Ammon's horn (tissue), 1 donor: ENCODE measurements at regions not wholly inside any gene's neighbourhood (a gene's known extent, or its start where the extent isn't known, plus 50 kb on each side); places are given as distances from the start of the nearest gene placed in this dataset.

Experiments used
- DNase-seq: peaks from one replicate; pipeline ENCODE4 v3.0.0-alpha.2; 2016; ENCODE audit warnings: low spot score

DNA sequence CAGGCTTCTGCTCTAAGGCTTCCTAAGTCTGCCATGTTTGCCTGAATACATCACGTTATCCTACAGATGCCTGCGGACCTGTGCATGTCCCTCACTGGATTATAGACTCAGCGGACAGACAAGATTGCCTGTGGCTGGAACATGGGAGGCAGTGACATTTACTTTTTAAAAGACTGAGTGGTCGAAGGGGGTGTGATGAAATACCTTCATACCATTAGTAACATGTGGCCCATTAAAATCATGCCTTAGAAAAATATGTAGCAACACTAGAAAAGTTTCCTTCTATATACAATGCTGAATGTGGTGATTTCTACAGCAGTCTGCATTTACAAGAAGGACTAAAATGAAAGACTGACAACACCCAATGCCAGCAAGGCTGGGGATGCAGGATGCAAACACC lies 154.4 kb downstream of the ASB1 start:
- DNase-seq = no peak

GRCh38 chr2:238582159-238582558 lies 155.4 kb downstream of the ASB1 start:
- DNase-seq = no peak

DNA sequence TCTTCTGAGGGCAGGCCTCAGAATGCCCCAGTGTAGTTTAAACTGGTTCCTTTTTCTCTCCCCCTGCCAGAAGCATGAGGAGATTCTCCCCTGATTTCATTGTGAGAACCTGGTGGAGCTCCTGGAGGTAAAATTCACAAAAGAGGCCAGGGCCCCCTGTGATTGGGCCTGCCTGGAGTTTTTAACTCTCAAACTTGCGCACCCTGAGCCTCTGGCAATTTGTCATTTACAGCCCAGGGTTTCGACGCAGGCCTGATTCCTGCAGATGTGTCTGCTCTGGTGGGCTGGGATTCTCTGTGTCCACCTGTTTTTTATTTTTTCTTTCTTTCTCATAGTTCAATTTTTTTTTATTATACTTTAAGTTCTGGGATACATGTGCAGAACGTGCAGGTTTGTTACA lies 157.9 kb downstream of the ASB1 start:
- DNase-seq = no peak

GRCh38 chr2:238585836-238586821 lies 159.4 kb downstream of the ASB1 start:
- DNase-seq = peak; percentile 74

GRCh38 chr2:238586931-238587775 lies 160.4 kb downstream of the ASB1 start:
- DNase-seq = no peak

GRCh38 chr2:238587776-238588660 lies 161.3 kb downstream of the ASB1 start:
- no peak for DNase-seq

DNA sequence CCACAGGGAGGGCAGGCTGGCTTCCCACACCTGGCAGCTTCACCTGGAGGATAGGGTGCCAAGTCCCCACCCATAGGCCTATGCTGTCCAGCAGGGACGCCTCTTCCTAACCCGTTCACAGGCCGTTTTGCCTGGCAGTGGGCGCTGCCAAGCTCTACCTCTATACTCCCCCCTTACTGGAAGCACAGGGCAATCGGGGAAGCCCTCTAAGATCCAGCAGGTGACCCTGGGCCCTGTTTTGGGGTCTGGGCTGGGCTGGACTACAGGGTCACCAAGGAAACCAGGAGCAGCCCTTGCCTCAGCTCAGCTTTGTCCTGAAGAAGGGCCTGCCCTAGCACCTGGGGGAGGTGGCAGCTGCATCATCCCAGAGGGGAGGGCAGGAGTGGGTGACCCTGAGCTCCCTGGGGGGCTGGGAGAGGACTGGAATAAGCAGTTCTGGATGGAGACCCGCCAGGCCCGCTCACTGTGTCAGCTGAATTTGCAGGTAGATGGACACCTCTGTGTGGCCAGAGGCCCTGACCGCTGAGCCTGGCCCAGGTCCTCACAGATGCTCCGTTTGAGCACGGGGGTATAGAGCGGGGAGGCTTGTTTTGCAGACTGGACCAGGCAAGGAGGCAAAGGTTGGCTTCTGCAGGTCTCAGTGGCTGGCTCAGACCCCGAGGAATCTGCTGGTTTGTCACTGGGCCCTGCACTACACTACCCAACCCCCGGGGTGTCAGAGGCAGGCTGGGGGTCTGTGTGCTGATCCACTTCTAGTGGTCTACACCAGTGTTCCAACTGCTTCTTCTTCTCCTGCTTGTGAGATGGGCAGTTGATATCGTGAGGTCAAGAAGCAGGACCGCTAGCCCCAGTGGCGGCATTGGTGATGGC lies 163.1 kb downstream of the ASB1 start:
- DNase-seq = no peak

- DNase-seq = no peak
Measured at GRCh38 chr2:238591732-238592131, 165.0 kb downstream of the ASB1 start.

GRCh38 chr2:238593236-238593635 lies 166.5 kb downstream of the ASB1 start:
- no peak for DNase-seq

GRCh38 chr2:238593678-238594077 lies 167.0 kb downstream of the ASB1 start:
- DNase-seq = no peak

GRCh38 chr2:238594796-238595749 lies 168.3 kb downstream of the ASB1 start:
- no peak for DNase-seq

DNA sequence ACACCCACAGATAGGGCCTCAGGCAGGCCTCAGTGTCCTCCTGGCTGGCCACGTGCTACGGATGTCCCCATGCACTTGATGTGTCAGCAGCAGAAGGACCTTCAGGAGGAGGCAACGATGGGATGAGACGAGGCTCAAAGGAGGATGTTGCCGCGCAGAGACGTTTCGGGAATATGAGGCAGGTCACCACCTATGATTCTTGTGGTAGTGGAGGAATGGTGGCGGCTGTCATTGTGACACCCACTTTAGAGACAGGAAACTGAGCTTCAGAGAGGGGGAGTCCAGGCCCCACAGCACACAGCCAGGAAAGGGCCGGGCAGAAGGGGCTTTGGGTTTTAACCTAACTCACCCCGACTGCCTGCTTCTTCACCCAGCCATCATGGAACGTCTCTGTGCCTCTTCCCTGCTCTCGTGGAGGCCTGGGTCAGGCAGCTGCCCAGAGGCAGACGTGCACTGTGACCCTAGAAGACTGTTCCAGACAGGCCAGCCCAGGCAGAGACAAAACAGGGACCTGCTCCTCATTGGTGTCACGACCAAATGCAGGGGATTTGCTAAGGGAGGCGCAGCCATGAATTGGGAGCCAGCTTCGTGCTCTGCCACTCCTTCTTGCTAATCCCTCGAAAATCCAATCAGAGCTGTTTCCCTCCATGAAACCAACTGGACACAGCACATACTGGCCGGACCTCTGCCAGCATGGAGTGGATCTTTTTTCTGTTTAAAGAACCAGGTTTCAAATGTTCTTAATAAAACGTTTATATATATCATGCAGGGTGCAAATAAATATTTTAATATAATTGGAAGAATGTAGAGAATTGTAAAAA lies 169.2 kb downstream of the ASB1 start:
- no peak for DNase-seq

DNA sequence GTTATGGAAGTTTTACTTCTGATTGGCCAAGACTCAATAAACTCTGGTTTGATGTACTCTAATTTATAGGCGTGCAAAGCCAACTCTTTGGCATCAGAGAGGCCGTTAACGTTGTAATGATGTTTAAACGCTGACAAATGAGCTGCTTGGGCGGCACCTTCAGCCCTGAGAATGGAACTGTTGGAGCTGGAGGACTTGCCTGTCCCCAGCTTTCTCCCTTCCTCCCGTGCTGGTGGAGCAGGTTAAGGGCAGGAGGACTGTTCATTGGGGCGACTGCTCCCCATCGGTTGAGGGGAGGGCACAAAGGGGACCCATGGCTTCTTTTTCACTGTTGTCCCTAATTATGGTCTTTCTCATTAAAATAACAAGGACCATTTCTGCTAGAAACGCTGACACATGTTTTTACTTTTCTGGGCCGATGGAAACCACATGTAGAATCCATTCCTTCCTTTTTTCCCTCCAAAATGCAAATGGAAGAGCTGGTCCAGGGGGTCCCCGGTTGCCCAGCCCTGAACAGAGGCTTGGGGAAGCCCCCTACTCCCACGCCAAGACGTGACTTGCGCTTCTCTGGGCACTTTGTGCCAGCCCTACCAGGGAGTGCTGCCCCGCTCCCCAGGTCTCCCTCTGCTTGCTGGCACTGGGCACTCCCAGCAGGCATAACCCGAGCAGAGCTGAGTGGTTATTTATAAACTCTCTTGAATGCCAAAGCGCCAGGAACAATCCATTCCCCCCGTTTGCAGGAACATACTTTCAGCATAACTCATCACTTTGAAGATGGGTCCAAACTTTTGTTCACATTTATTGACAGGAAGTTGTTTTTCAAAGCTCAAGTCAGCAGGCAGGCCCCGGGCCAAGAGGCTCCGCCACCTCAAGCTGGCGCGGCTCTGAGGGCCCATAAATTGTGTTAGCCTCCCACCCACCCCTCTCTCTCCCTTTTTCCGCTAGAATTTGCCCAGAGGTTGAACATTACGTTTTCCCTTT lies 170.1 kb downstream of the ASB1 start:
- peak; percentile 34 for DNase-seq

DNA sequence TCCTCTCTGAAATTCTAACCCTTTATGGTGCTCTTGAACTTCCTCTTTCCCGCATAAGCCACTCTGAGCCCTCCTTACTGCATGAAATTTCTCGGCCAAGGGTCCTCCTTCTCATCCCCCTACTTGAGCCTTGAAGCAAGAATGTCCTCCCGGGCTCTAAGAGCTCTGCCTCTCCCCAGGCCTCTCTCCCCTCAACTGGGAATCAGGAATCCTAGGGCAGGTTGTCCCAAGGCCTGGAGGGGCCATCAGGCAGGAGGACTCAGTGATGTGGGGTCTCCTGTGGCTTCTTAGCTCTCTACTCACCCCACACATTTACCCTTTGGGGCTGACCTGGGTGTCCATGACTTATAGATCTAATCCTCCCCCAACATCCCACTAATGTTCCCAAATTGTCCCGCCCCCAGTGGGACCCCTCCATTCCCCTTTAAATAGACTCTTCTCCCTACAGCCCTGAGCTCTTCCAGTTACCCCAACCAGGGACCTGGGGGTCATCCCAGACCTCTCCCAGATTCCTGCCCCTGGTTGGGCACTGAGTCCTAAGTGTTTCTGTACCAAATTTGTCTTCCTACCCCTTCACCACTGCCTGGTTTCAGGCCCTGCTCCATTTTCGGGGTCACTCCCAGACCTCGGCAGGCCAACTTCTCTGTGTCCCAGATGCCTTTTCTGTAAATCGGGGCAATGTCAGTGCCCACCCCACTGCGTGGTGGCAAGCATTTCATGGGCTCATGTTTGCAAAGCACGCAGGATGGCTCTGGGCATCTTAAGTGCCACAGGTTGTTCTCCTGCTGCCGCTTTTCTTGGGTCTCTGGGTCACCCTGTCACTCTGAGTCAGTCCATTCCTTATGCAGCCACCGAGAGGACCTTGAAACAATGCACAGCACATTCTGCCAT lies 171.2 kb downstream of the ASB1 start:
- no peak for DNase-seq

DNA sequence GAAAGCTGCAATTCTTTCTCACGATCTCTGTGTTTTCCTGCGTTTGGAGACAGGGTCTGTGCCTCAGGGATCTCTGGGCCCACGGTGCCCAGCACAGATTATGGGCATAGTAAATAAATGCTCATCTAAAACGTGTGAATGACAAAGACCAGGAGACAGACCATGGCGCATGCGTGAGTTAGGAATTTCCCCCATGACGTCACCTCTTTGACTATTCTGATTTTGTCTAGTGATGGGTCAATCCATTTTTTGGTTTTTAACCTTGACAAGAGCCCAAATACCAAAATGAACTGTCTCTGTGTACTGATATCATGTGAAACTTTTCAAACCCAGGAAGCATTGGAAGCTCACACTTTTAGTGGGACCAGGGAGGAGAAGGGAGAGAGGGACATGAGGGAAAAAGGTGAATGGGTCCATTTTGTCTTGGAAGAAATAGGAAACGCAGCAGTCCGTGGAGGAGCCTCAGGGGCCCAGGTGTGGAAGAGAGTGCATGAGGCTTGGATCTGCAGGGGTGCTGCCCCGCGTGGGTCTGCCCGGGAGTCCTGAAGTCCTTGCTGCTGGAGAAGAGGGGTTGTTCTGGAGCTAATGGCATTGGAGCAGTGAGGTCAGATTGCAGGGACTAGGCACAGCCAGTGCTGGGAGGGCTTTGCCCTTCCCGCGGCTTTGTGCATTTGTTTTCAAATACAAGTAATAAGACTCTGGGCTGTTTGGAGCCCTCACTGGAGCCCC lies 172.2 kb downstream of the ASB1 start:
- no peak for DNase-seq
